Stimulated activated CD4-positive, alpha-beta T cell treated with anti-CD3 and anti-CD28 coated beads, Interleukin-15, amount 100 ng/mL, for 1 hour (primary cell): ENCODE measurements at regions not wholly inside any gene's neighbourhood (a gene's known extent, or its start where the extent isn't known, plus 50 kb on each side); places are given as distances from the start of the nearest gene placed in this dataset.

Experiments
- DNase-seq, 2 donors: peaks; one replicate each; pipeline ENCODE4 v3.0.0-alpha.2; 2020; ENCODE audit warnings: low read depth in 1 of 2, low spot score in 1 of 2

DNA sequence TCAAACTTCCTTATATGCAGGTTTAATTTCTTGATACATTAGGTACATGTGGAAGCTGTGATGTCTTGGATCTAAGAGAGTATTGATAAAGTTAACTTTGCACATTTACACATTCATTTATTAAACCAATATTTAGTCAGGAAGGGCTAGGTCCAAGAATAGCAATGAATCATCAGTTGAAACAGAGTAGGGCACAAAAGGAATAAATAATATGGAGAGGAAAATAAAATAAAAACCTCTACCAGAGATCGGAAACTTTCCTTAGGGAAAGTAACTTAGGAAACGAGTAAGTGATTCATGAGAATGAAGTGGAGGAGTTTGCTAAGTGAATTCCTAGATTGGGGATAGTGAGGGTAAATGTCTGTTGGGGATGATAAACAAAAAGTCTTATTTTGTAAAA is 259.4 kb upstream of the DACH1 start:
- DNase-seq, result no peak

DNA sequence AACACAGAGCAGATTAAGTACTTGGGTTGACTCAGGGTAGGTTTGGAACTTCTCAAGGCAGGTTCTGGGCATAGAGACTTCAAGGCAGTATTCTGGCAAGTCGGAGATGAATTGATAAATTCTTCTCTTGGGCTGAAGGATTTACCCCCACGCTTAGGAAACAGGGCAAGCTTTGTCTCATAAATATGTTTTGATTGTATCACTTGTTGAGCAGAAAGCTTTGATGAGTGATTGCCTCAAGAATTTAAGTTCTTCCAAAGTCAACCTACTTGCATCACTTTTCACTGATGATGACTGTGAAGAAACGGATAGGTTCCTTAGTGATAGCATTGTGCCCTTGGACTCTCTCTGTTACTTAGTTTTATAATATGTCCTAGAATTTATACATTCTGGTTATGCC is 258.6 kb upstream of the DACH1 start:
- no peak for DNase-seq

DNA sequence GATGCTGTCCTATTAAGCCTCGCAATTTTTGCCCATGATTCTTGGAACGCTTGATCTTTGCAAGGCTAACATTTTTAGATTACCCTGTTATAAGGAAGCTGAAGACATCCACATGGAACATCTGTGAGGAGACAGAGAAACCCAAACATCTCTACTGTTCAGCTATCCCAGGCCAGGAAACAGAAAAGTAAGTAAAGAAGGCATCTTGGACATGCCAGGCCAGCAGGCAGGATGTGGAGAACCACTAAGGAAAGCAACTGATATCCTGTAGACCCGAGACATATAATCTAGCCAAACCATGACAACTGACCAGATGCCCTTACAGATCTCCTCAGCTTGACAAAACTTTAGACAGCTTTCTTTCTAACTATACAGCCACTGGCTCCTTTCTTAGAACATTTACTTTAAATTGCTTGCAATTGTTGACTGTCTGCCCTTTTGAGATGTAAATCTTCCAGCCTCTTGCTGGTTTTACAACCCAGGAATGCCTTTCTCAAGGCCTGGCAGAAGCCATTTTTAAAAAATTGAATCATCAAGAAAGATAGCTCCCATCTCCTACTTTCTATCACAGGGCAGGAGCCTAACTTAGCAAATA is 255.8 kb upstream of the DACH1 start:
- DNase-seq, result no peak

DNA sequence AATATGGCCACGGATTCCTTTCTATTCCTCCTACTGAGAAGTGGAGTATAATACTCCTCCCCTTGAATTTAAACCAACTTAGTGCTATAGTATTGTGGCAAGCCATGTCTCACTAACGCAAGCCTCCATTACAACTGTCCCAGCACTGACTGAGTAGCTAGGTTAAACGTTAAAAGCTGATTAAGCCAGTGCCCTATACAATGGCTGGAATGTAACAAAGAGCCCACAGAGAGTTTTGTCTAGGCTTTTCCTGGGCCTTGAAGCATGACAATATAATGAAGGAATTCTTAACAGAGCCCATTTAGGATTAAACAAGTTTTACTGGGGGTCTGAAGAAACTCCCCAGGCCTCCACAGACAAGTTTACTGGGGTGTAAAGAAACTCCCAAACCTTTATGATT is 254.5 kb upstream of the DACH1 start:
- no peak for DNase-seq

DNA sequence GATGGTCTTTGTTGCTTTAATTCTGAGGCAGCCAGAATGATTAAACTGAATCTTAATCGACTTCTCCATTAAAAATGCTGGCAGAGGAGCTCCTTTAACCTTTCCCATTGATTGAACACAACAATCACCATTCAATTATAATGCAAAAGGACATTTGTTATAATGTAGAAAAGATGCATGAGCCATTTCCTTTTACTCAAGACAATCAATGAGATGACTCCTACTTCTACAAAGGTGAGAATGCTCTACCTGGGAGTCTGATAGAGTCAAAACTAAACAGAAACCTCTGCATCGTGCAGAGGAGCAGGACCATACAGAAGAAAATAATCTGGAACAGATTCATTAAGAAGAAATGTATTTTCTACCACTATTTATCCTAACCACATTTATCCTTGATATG is 253.6 kb upstream of the DACH1 start:
- DNase-seq, result no peak

DNA sequence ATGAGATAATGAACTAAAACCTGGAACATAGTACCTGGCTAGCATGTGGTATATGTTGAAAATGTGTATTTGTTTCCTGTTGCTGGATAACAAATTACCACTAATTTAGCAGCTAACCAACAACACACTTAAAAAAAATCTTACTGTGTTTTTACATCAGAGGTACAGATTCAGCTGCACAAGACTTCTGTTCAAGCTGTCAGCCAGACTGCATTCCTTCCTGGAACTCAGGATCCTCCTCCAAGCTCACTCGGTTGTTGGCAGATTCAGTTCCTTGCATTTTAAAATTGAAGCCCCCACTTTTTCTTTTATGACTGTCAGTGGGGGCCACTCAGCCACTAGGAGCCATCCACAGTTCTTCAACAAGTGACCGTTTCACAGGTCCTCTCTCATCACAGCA is 246.9 kb upstream of the DACH1 start:
- DNase-seq, result no peak

DNA sequence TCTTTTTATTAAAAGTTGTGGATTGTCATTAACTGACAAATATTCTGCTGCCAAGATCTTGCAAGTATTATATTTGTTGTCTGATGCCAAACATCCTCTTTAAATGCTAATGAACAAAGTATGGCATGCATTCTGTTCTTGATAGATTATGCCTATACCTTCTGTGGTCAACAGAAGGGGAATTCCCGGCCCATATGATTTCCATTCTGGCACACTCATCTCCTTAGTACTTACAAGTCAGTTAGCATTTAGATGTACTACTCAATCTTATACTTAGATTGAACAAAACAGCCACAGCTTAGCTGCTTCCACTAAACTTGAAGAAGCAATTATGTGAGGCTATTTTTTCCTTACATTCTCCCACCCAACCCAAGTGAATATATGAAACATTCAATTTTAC is 246.1 kb upstream of the DACH1 start:
- DNase-seq, result no peak

DNA sequence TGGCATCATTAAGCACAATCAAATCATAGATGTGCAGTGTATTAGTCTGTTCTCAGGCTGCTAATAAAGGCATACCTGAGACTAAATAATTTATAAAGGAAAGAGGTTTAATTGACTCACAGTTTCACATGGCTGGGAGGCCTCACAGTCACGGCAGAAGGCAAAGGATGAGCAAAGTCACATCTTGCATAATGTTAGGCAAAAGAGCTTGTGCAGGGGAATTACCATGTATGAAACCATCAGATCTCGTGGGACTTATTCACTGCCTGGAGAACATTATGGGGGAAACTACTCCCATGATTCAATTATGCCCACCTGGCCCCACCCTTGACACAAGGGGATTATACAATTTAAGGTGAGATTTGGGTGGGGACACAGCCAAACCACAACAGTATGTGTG is 245.2 kb upstream of the DACH1 start:
- DNase-seq, result no peak

DNA sequence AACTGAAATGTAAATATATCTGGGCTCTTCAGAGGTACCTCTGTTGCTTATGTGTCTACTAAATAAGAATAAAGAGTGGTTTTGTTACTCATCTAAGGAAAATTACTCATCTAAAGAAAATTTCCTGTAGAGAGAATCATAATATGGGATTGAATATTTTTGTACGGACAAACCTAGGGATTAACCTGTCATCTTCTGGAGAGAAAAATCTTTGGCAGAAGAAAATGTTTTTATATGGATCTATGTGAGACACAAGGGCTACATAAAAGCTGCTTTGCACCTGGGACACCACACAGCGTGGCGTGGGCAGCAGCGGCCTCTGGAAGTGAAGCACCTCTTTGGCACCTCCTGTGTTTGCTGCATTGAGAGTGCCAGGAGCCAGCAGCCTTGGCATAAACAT is 242.9 kb upstream of the DACH1 start:
- no peak for DNase-seq

DNA sequence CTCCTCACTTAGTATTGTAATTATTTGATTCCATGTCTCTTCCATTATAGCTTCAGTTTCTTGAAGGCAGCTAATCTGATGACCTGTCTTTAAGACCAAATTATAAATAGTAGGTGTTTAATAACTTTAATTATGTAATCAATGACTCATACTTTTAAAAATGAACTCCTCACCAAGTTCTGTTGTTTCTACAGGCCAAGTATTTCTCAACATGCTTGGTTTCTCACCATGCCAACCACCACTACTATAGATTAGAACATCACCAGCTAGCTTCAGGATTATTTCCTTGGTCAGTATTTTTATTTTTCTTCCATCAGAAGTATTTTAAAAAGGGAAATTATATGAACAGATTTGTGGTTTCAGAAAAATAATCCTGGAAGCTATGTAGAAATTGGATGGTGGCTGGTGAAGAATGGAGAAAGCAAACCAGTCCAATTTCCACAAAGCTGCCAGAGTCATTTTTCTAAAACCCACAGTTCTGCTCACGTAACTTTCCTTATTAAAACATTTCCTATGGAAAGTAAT is 237.7 kb upstream of the DACH1 start:
- no peak for DNase-seq

DNA sequence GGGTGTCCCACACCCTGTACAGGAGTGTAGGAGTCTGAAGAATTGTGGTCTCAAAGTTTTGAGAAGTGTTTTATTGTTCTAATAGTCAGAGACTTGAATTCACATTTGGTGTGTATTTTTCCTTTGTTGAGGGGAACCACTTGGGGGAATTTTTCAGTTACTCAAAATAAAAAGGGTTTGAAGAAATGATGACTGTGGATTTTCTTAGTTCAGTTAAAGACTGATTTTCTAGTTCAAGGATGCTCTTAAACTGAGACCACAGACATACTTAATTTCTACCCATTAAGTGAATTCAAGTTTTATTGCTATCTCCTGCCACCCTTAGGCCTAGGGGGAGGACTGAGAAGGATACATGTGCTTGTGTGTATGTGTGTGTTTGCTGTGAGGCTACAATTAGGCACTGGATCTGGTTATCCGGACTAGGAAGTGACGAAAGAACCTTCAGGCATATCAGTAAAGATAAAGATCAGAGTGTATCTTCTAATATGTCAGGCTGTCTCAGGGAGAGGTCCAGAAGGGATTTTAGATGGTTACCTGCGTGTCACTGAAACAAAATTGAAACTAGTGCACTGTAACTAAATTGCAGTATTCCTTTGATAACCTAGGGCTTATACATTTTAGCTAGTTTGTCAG is 234.9 kb upstream of the DACH1 start:
- no peak for DNase-seq

DNA sequence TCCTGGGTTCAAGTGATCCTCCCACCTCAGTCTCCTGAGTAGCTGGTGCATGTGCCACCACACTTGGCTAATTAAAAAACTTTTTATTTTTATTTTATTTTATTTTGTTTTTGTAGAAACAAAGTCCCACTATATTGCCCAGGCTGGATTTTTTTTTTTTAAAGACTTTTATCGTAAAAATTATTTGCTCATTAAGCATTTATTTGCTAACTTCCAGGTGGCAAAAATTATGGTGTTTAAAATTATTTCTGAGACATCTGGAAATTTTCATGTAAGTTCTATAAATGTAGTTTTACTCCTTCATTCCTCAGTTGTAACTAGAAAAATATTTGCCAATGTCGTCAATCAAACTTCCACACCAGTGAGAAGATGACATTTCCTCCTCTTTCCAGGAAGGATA is 233.3 kb upstream of the DACH1 start:
- DNase-seq, result no peak

DNA sequence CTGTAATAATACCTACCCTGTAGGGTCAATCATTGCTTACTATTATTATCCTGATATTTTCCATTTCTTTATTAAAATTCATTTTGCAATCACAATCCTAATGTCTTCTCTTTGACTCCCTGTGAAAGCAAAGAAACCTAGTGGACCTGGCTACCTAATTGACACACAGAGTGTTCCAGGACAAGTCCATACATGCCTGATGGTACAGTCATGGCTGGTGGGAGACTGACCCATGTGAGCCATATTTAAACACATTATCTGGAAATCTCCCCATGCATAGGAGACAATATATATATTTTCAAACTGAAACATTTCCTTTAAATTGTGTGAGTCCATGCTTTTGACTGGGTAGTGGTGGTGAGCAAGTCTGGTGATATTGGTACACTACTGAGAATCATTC is 230.6 kb upstream of the DACH1 start:
- no peak for DNase-seq

DNA sequence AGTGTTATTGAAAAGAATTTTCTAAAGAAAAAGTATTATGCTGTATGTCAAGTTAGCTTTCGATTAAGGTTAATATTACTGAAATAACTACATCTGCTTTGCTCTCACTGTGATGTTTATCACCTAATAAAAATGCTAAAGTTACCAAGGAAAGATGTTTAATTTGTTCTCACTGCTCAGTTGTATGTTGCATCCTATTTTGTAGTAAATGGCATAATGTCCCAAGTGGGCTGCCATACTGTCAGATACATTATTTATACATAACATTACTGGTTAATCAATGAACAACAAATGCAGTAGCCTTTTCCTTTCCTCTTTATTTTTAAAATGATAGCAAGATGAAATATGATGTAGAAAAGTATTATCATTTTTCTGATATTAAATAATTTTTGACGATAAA is 226.3 kb upstream of the DACH1 start:
- DNase-seq, result no peak

DNA sequence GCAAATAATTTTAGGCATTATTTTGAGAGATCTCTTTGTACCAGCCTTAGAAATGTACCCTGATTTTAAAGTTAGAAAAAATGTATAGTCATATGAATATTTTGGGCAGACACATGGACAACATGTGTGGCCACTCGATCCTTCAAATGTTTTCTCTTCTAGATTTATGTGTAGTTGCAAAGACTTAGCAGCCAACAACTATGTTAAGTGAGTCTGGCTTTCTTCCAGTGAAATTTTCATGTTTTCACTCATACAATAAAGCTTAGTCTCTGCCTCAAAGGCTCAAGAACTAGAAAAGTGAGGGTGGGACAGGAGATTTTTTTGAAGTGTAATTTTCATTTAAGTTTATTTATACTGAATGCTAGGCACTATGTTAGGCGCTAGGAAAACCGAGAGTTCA is 207.7 kb upstream of the DACH1 start:
- DNase-seq, result no peak

DNA sequence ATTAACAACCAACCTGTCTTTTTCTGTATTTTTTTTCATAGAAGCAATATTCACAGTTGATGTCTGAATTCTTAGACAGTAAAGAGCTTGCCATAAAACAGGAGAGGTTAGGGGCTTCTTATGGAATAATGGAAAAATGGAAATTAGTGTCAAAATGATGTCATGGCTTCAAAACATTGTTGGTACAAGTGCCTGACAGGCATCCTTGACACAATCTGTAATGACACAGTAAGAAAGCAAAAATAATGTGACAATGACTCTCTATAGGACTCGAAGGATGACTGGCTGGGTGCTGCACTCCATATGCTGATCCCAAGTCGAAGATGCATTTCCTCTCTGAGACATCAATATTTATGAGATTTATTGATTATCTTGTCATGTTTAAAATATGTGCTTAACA is 205.3 kb upstream of the DACH1 start:
- no peak for DNase-seq

DNA sequence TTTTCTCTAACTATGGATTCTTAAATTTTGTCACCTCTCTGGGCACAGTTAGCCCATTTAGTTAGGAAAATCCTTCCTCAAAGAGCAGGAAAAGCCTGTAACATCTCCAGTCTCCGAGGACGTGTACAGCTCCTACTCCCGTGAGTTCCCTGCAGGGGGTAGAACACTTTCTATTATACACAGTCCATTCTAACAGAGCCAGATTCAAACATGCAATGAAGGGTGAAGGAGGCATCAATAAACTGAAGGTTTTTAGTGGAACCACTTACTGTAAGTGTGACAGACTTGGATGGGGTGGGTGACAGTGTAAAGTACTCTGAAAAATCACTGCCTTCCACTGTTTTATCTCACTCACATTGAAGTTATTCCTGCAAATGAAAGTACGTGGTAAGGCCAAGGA is 204.7 kb upstream of the DACH1 start:
- no peak for DNase-seq

DNA sequence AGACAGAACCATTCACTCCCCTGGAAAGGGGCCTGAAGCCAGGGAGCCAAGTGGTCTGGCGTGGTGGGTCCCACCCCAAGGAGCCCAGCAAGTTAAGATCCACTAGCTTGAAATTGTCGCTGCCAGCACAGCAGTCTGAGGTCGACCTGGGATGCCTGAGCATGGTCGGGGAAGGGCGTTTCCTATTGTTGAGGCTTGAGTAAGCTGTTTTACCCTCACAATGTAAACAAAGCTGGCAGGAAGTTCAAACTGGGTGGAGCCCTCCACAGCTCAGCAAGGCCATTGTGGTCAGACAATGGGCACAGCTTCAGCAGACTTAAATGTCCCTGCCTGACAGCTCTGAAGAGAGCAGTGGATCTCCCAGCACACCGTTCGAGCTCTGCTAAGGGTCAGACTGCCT is 195.6 kb upstream of the DACH1 start:
- no peak for DNase-seq

DNA sequence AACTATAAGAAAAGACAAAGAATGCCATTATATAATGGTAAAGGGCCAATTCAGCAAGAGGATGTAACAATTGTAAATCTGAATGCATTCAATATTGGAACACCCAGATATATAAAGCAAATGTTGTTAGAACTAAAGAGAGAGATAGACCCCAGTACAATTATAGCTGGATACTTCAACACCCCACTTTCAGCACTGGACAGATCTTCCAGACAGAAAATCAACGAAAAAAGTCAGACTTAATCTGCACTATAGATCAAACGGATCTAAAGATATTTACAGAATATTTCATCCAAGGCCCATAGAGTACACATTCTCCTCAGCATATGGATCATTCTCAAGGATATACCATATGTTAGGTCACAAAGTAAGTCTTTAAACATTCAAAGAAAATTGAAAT is 194.6 kb upstream of the DACH1 start:
- DNase-seq, result no peak

DNA sequence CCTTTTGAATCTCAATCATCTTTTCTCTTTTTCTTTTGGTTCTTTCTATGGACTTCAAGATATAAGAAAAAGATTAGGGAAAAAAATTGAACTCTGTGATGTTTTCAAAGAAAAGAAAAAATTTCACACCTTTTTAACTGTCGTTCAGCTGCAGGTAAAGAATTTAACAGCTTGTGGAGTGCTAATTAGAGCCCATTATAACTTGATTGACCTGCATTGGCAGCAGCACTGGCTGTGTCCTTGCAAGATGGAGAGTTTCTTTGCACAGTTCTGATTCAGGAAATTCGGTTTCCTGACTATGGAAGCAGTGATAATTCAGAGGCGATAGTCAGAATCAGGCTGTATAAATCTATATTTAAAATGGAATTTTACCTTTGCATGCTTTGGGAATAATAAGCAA is 183.2 kb upstream of the DACH1 start:
- DNase-seq, result no peak

DNA sequence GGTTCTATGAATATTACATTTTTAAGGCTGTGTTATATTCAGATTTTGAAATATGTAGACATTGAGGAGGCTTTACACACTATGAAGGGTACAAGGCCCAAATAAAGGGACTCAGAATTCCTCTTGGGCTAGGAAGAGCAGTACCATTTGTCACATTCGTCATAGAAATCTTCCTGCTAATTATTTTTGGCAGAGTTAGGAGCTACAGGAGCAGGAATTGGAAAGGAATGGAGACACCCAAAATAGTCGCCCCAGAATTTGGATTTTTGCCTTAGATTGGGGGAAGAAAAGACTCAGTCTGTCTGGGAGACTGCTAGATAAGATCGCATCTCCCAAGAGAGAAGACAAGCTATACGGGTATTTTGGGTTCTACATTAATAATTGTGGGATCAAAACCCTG is 176.4 kb upstream of the DACH1 start:
- no peak for DNase-seq

DNA sequence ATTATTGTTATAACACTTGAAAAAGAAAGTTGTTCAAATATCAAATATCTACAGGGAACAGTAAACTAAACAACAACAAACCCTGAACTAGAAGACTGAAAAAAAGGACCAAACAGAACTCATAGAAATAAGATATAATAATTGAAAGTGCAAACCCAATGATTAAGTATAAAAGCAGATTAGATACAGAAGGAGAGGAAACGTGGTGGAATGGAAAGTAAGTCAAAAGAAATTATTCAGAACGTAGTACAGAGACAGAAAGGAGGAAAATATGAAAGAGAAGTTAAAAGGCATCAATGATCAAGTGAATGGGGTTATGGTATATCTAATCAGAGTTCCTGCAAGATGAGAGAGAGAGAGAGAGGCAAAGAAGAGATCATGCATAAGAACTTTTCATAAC is 174.2 kb upstream of the DACH1 start:
- DNase-seq, result no peak

DNA sequence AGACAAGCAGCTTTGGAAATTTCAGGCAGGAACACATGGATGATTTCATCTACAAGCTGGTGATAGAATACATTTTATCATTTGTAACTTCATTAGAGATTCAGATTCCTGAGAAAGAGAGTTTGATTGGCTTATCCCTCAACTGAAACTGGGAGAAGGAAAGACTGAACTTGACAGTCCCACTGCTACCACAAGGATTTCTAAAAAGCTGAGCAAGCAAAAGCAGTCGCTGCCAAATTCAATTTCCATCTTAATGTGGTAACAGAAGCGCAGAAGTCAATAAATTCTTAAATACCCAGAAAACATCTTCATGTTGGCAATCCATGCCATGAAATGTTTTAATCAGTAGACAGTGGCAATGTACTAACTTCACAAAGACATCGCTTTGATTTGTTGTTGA is 172.1 kb upstream of the DACH1 start:
- DNase-seq, result no peak
